ENCODE measurements at regions not wholly inside any gene's neighbourhood (a gene's known extent, or its start where the extent isn't known, plus 50 kb on each side); places are given as distances from the start of the nearest gene placed in this dataset.

DNA sequence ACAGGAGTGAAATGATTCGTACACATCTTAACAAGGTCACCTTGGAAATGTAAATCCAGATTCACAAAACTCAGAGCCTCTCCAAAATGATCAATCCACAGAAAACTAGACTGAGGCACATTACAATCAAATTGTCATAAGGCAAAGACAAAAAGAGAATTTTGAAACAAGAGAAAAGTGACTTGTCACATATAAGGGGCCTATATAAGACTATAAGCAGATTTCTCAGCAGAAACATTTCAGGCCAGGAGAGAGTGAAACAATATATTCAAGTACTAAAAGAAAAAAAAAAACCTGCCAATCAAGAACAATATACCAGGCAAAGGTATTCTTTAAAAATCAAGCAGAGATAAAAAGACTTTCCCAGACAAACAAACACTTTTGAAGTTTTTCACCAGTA, 429.1 kb downstream of the BCAT1 start:
- H3K27ac ChIP-seq (ENCODE audit: low read depth, low read length), result no peak overlapping the region
- H3K79me2 ChIP-seq (ENCODE audit: insufficient read depth, low read length), result no peaks in the 10 kb centered on the region
- H3K9me3 ChIP-seq (ENCODE audit: low read depth, low read length), result peaks cover 2% of the 10 kb centered on the region
- no peak overlapping the region for H3K4me3 ChIP-seq (ENCODE audit: insufficient read depth, low read length)
- DNase-seq (ENCODE audit: insufficient read length, low spot score, missing footprints), result no peak
- no peaks in the 10 kb centered on the region for H3K36me3 ChIP-seq (ENCODE audit: insufficient read depth, low read length)
- no peaks in the 10 kb centered on the region for H3K4me1 ChIP-seq (ENCODE audit: insufficient read depth, low read length)
- H4K20me1 ChIP-seq (ENCODE audit: insufficient read depth, low read length), result no peaks in the 10 kb centered on the region
- H3K27me3 ChIP-seq (ENCODE audit: insufficient read depth, low read length), result no peaks in the 10 kb centered on the region
- no peak overlapping the region for H3K4me2 ChIP-seq (ENCODE audit: insufficient read depth, low read length)
- TF ChIP-seq, protein P1, sequence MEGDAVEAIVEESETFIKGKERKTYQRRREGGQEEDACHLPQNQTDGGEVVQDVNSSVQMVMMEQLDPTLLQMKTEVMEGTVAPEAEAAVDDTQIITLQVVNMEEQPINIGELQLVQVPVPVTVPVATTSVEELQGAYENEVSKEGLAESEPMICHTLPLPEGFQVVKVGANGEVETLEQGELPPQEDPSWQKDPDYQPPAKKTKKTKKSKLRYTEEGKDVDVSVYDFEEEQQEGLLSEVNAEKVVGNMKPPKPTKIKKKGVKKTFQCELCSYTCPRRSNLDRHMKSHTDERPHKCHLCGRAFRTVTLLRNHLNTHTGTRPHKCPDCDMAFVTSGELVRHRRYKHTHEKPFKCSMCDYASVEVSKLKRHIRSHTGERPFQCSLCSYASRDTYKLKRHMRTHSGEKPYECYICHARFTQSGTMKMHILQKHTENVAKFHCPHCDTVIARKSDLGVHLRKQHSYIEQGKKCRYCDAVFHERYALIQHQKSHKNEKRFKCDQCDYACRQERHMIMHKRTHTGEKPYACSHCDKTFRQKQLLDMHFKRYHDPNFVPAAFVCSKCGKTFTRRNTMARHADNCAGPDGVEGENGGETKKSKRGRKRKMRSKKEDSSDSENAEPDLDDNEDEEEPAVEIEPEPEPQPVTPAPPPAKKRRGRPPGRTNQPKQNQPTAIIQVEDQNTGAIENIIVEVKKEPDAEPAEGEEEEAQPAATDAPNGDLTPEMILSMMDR (IDR thresholded peaks at IDR 0.05; ENCODE audit: extremely low read depth, low read depth, low read length), result no peak
- H2AFZ ChIP-seq (ENCODE audit: low read length), result no peak overlapping the region

DNA sequence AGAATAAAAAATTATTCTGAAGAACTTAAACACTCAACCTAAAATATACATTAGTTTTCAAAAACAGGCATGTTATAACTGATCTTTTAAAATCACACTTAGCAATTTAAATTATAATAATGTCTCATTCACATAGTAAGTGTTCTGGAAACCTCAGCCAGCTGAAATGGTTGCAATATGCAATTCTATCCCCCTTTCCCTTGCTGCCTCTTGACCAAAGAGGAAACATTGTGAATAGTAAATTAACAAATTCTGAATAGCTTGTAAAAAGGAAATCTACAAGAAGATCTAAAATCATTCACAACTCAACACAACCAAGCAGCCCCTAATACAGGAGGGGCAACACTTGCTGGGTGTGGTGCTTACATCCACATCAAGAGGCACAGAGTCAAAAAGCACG, 431.9 kb downstream of the BCAT1 start:
- TF ChIP-seq, protein P1 (IDR thresholded peaks at IDR 0.05; ENCODE audit: extremely low read depth, low read depth, low read length), result no peak
- H2AFZ ChIP-seq (ENCODE audit: low read length), result no peak overlapping the region
- no peaks in the 10 kb centered on the region for H3K9me3 ChIP-seq (ENCODE audit: low read depth, low read length)
- no peak overlapping the region for H3K4me3 ChIP-seq (ENCODE audit: insufficient read depth, low read length)
- H4K20me1 ChIP-seq (ENCODE audit: insufficient read depth, low read length), result no peaks in the 10 kb centered on the region
- no peak overlapping the region for H3K4me2 ChIP-seq (ENCODE audit: insufficient read depth, low read length)
- no peaks in the 10 kb centered on the region for H3K36me3 ChIP-seq (ENCODE audit: insufficient read depth, low read length)
- no peak for DNase-seq (ENCODE audit: insufficient read length, low spot score, missing footprints)
- H3K27ac ChIP-seq (ENCODE audit: low read depth, low read length), result no peak overlapping the region
- no peaks in the 10 kb centered on the region for H3K27me3 ChIP-seq (ENCODE audit: insufficient read depth, low read length)
- H3K4me1 ChIP-seq (ENCODE audit: insufficient read depth, low read length), result no peaks in the 10 kb centered on the region
- H3K79me2 ChIP-seq (ENCODE audit: insufficient read depth, low read length), result no peaks in the 10 kb centered on the region

DNA sequence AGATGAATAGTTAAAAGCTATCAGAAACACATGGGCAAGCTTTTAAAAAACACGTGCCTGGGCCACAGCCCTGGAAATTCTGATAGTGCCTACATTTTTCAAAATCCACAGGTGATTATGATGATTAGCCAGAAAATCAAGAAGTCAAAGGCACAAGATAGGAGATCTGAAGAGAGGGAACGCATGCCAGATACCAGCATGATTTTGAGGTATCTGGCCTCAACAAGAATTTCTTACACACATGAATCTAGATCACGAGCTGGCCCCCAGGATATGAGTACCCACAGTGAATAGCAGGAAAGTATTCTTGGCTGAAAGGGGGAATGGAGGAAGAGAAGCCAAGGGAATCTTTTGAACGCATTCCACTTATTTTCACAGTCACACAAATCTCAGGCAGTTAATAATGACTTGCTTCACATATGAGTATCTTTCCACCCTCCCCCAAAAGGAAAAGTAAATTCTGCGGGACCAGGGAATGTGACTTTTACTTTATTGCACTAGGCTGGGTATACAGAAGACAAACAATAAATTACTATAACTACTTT, 438.2 kb downstream of the BCAT1 start:
- Histone ChIP-seq H3K36me3 (ENCODE audit: insufficient read depth, low read length) (no peaks in the 10 kb centered on the region), H3K9me3 (ENCODE audit: low read depth, low read length) (no peaks in the 10 kb centered on the region), H4K20me1 (ENCODE audit: insufficient read depth, low read length) (no peaks in the 10 kb centered on the region), H3K79me2 (ENCODE audit: insufficient read depth, low read length) (no peaks in the 10 kb centered on the region), H3K4me3 (ENCODE audit: insufficient read depth, low read length) (no peak overlapping the region), H3K4me2 (ENCODE audit: insufficient read depth, low read length) (no peak overlapping the region), H2AFZ (ENCODE audit: low read length) (no peak overlapping the region), H3K27me3 (ENCODE audit: insufficient read depth, low read length) (no peaks in the 10 kb centered on the region), H3K4me1 (ENCODE audit: insufficient read depth, low read length) (no peaks in the 10 kb centered on the region), H3K27ac (ENCODE audit: low read depth, low read length) (no peak overlapping the region)
- TF ChIP-seq, protein P1 (IDR thresholded peaks at IDR 0.05; ENCODE audit: extremely low read depth, low read depth, low read length), result no peak
- no peak for DNase-seq (ENCODE audit: insufficient read length, low spot score, missing footprints)

DNA sequence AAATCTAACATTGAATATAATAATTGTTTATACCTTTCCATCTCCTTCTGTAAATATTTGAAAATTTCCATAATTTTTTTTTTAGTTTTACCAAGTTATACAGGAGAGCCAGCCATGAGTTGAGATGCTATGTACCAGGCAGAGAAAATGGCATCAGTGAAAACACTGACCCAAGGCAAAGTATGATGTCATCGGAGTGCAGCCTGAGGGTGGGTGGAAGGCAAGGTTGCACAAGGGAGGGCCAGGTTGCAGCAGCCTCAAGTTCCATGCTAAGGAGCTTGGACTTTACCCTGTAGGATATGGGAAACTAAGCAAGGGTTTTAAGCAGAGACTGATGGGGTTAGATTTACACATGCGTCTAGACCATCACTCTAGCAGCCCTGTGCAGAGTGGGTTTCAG, 441.1 kb downstream of the BCAT1 start:
- TF ChIP-seq, protein P1 (IDR thresholded peaks at IDR 0.05; ENCODE audit: extremely low read depth, low read depth, low read length), result no peak
- no peaks in the 10 kb centered on the region for H3K4me1 ChIP-seq (ENCODE audit: insufficient read depth, low read length)
- H3K9me3 ChIP-seq (ENCODE audit: low read depth, low read length), result no peaks in the 10 kb centered on the region
- H3K36me3 ChIP-seq (ENCODE audit: insufficient read depth, low read length), result no peaks in the 10 kb centered on the region
- no peaks in the 10 kb centered on the region for H4K20me1 ChIP-seq (ENCODE audit: insufficient read depth, low read length)
- H3K4me3 ChIP-seq (ENCODE audit: insufficient read depth, low read length), result no peak overlapping the region
- no peaks in the 10 kb centered on the region for H3K27me3 ChIP-seq (ENCODE audit: insufficient read depth, low read length)
- H3K27ac ChIP-seq (ENCODE audit: low read depth, low read length), result no peak overlapping the region
- H3K4me2 ChIP-seq (ENCODE audit: insufficient read depth, low read length), result no peak overlapping the region
- no peaks in the 10 kb centered on the region for H3K79me2 ChIP-seq (ENCODE audit: insufficient read depth, low read length)
- no peak overlapping the region for H2AFZ ChIP-seq (ENCODE audit: low read length)
- no peak for DNase-seq (ENCODE audit: insufficient read length, low spot score, missing footprints)
